ENCODE measurements at regions not wholly inside any gene's neighbourhood (a gene's known extent, or its start where the extent isn't known, plus 50 kb on each side); places are given as distances from the start of the nearest gene placed in this dataset.
A peak's percentile ranks its signal among the peaks of the same experiment; 100 is the strongest.

DNA sequence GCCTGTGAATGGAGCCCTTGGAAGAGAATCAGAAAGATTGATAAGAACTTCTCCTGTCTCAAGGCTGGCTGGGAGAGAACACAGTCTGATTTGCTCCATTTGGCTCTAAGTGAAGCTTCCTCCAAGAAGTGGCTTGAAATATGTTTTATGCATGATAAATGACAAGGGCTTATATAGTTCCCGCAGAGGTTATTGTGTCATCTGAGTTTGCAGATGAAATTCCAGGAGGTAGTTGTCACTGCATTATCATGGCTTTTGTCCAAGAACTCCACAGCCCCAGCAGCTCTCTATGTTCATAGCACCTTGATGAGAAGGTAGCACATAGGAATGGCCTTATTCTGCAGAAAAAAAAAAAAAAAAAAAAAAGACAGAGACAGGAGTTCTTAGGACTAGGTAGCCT, 108.5 kb downstream of the DACT1 start (continued):
- peak; percentile 52 for TF ChIP-seq FOSL1 (IDR thresholded peaks at IDR 0.05; ENCODE audit: low read depth)

DNA sequence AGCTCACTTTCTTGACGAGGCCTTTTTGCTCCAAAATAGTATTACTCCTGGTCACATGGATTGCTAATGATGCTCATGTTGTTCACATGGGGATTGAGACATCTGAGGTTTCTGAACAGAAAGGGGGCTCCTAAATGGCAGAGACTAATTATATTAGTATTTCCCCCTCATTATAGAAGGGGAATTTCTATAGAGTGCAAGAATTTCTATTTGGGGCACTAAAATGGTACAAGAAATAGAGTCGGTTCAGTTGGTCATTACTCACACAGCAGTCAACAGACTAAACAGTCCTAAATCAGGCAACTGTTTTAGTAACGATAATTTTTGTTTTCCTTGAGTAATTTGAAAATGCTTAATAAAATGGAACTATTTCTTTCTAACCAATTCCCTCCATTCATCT, 108.9 kb downstream of the DACT1 start:
- Histone ChIP-seq H3K4me2 (ENCODE audit: low read length) (peak overlapping the region; percentile 56), H3K36me3 (ENCODE audit: control insufficient read depth in 1 of 2, insufficient read depth in 2 of 2, low read length in 2 of 2) (no peaks in the 10 kb centered on the region), H2AFZ (ENCODE audit: low read depth, low read length, poor library complexity, severe bottlenecking) (no peak overlapping the region), H3K4me1 (ENCODE audit: control insufficient read depth in 1 of 2, insufficient read depth in 2 of 2, low read length in 2 of 2) (peaks cover 24 to 43% of the 10 kb centered on the region in 2 experiments), H4K20me1 (ENCODE audit: insufficient read depth) (no peaks in the 10 kb centered on the region), H3K27ac (ENCODE audit: low read depth, low read length) (no peak overlapping the region), H3K9ac (ENCODE audit: low read length) (no peak overlapping the region), H3K9me2 (ENCODE audit: insufficient read depth) (no peaks in the 10 kb centered on the region), H3K27me3 (ENCODE audit: insufficient read depth, low read length) (no peaks in the 10 kb centered on the region), H3K9me3 (ENCODE audit: control insufficient read depth in 1 of 2, insufficient read depth in 1 of 2, low read depth in 1 of 2, low read length in 2 of 2) (no peaks in the 10 kb centered on the region), H3K4me3 (replicated peaks in 1 of 2; ENCODE audit: low read depth in 1 of 2, low read length in 2 of 2) (no peak overlapping the region), H3K79me2 (ENCODE audit: insufficient read depth, low read length) (no peaks in the 10 kb centered on the region)
- intact Hi-C loops (cut with micrococcal nuclease): no loop called here
- CTCF ChIA-PET: no interaction called here
- RAD21 ChIA-PET (ENCODE audit: low non-redundant PET in 1 of 2, low total read pairs in 2 of 2, uncharacterized antibody in 2 of 2, unreplicated experiment in 2 of 2): no interaction called here
- TF ChIP-seq JUND (IDR thresholded peaks at IDR 0.05) (no peak), CTCF (IDR thresholded peaks at IDR 0.05 in 2 of 3, conservative IDR thresholded peaks at IDR 0.05 in 1 of 3; ENCODE audit: borderline replicate concordance in 1 of 3, insufficient read depth in 1 of 3, low read depth in 2 of 3, low read length in 2 of 3) (no peak), ELF1 (IDR thresholded peaks at IDR 0.05; ENCODE audit: borderline replicate concordance, low read depth) (no peak), CBX3 (IDR thresholded peaks at IDR 0.05; ENCODE audit: low read depth) (no peak), SP1 (IDR thresholded peaks at IDR 0.05; ENCODE audit: low read depth) (no peak), CEBPB (IDR thresholded peaks at IDR 0.05; ENCODE audit: low read depth) (no peak), ZFX (IDR thresholded peaks at IDR 0.05) (no peak), RAD21 (IDR thresholded peaks at IDR 0.05; ENCODE audit: low read depth) (no peak), EZH2phosphoT487 (IDR thresholded peaks at IDR 0.05; ENCODE audit: borderline replicate concordance) (no peak), SRF (IDR thresholded peaks at IDR 0.05; ENCODE audit: low read depth) (no peak), FOSL1 (IDR thresholded peaks at IDR 0.05; ENCODE audit: low read depth) (no peak), POLR2AphosphoS5 (IDR thresholded peaks at IDR 0.05; ENCODE audit: low read depth, low read length) (no peak), YY1 (IDR thresholded peaks at IDR 0.05; ENCODE audit: extremely low read depth, insufficient replicate concordance, low read depth, low read length) (no peak), MAX (IDR thresholded peaks at IDR 0.05) (no peak), TCF7L2 (IDR thresholded peaks at IDR 0.05; ENCODE audit: borderline replicate concordance, extremely low read depth, insufficient read depth, insufficient read length) (no peak)
- TF ChIP-seq, protein P1, sequence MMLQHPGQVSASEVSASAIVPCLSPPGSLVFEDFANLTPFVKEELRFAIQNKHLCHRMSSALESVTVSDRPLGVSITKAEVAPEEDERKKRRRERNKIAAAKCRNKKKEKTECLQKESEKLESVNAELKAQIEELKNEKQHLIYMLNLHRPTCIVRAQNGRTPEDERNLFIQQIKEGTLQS (IDR thresholded peaks at IDR 0.05): no peak
- TF ChIP-seq, protein P2, sequence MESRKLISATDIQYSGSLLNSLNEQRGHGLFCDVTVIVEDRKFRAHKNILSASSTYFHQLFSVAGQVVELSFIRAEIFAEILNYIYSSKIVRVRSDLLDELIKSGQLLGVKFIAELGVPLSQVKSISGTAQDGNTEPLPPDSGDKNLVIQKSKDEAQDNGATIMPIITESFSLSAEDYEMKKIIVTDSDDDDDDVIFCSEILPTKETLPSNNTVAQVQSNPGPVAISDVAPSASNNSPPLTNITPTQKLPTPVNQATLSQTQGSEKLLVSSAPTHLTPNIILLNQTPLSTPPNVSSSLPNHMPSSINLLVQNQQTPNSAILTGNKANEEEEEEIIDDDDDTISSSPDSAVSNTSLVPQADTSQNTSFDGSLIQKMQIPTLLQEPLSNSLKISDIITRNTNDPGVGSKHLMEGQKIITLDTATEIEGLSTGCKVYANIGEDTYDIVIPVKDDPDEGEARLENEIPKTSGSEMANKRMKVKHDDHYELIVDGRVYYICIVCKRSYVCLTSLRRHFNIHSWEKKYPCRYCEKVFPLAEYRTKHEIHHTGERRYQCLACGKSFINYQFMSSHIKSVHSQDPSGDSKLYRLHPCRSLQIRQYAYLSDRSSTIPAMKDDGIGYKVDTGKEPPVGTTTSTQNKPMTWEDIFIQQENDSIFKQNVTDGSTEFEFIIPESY (IDR thresholded peaks at IDR 0.05; ENCODE audit: extremely low read depth, insufficient replicate concordance, low read length): no peak
- POLR2A ChIA-PET: no interaction called here
- DNase-seq (ENCODE audit: low read depth, low spot score) (no peak), ATAC-seq (no peak)
- no TSS peak for BruUV-seq (replicated peaks)
